Keratinocyte (primary cell): ENCODE measurements at regions not wholly inside any gene's neighbourhood (a gene's known extent, or its start where the extent isn't known, plus 50 kb on each side); places are given as distances from the start of the nearest gene placed in this dataset.
"Not testable (repeated sequence)": the region's sequence is repeated elsewhere in the genome, so short reads cannot be mapped to it uniquely, and the experiment has no call there.

Experiments used
- CTCF ChIP-seq, 3 experiments: IDR thresholded peaks in 1 of 3; conservative IDR thresholded peaks in 1 of 3; optimal IDR thresholded peaks in 1 of 3; 2 replicates in 2 of 3; 3 replicates in 1 of 3; pipeline versions ENCODE3 to v1.5.1; 2011; ENCODE audit warnings: low read length in 3 of 3, mild to moderate bottlenecking in 3 of 3, moderate library complexity in 2 of 3, control low read depth in 1 of 3, inconsistent platforms in 1 of 3; ENCODE audit not compliant: insufficient read depth in 2 of 3; ENCODE audit errors: extremely low read depth in 1 of 3
- EZH2 ChIP-seq: IDR thresholded peaks from one replicate; pipeline ENCODE4 v1.6.1; 2012; ENCODE audit warnings: inconsistent platforms, mild to moderate bottlenecking, low read length, moderate library complexity

GRCh38 chr16:33994207-33994606 lies 534.8 kb downstream of the TP53TG3F start:
- TF ChIP-seq CTCF (optimal IDR thresholded peaks at IDR 0.05 in 1 of 3, IDR thresholded peaks at IDR 0.05 in 1 of 3, conservative IDR thresholded peaks at IDR 0.05 in 1 of 3; ENCODE audit: extremely low read depth in 1 of 3, insufficient read depth in 2 of 3, low read length in 3 of 3); EZH2: not testable (repeated sequence)
